ENCODE measurements at regions not wholly inside any gene's neighbourhood (a gene's known extent, or its start where the extent isn't known, plus 50 kb on each side); places are given as distances from the start of the nearest gene placed in this dataset.

DNA sequence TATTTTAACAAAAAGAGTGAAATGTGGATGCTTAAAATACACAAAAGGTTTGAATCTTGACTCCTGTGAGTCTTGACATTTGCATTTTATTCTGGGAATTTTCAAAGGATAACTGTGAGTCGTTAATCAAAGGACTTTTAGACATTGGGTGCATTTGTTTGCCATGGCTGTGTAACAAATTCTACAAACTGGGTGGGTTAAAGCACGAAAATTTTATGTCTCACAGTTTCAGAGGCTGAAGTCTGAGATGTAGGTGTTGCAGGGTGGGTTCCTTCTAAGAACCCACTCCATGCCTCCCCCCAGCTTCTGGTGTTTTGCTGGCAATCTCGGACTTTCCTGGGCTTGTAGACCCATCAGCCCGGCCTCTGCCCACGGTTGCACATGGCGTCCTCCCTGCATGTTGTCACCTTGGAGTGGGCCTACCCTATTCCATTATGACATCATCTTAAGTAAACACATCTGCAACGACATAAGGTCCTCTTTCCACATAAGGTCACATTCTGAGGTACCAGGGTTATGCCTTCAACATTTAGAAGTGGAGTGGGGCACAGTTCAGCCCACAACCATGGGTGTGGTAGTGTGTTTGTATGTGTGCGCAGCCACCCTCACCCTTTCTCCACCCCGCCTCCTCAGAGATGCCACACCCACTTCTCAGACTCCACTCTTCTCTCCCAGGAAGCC lies 113.1 kb downstream of the FOXA2 start:
- Histone ChIP-seq H3K27ac (ENCODE audit: low read depth, low read length) (no peak overlapping the region), H3K4me1 (ENCODE audit: control insufficient read depth, insufficient read depth, low read length) (no peaks in the 10 kb centered on the region), H3K27me3 (ENCODE audit: control insufficient read depth, insufficient read depth, low read length) (no peaks in the 10 kb centered on the region), H3K9me3 (ENCODE audit: control insufficient read depth, insufficient read depth, low read length) (no peaks in the 10 kb centered on the region), H3K36me3 (ENCODE audit: control insufficient read depth, insufficient read depth, low read length) (no peaks in the 10 kb centered on the region), H3K4me3 (ENCODE audit: low read depth, low read length) (no peak overlapping the region)
- 87% methylated on average over 6 of the region's 9 CpGs for WGBS (ENCODE audit: insufficient coverage)
- no peak for DNase-seq (ENCODE audit: low read depth in 4 of 6, low spot score in 6 of 6)

DNA sequence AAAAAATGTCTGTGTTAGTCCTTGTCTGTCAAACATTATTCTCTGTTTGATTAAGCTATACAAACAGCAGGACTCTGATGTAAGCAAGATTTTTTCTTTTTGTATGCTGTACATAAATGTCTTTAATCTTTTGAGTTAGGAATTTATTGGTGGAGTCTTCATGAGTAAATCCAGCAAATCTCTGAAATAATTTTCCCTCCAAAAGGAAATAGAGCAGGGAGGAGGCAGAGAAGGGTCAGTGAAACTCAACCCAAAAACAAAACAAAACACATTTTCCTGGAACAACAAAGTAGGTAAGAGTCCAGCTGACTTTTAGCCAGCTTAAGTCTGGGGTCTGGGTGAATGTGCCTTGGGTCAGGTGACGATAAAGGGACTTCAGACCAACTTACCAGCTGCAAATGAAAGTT lies 113.7 kb downstream of the FOXA2 start:
- Histone ChIP-seq H3K27ac (ENCODE audit: low read depth, low read length) (no peak overlapping the region), H3K4me1 (ENCODE audit: control insufficient read depth, insufficient read depth, low read length) (no peaks in the 10 kb centered on the region), H3K36me3 (ENCODE audit: control insufficient read depth, insufficient read depth, low read length) (no peaks in the 10 kb centered on the region), H3K4me3 (ENCODE audit: low read depth, low read length) (no peak overlapping the region), H3K9me3 (ENCODE audit: control insufficient read depth, insufficient read depth, low read length) (no peaks in the 10 kb centered on the region), H3K27me3 (ENCODE audit: control insufficient read depth, insufficient read depth, low read length) (no peaks in the 10 kb centered on the region)
- no CpG with 5 or more reads among the region's 1 CpG for WGBS (ENCODE audit: insufficient coverage)
- DNase-seq (ENCODE audit: low read depth in 4 of 6, low spot score in 6 of 6), result no peak

DNA sequence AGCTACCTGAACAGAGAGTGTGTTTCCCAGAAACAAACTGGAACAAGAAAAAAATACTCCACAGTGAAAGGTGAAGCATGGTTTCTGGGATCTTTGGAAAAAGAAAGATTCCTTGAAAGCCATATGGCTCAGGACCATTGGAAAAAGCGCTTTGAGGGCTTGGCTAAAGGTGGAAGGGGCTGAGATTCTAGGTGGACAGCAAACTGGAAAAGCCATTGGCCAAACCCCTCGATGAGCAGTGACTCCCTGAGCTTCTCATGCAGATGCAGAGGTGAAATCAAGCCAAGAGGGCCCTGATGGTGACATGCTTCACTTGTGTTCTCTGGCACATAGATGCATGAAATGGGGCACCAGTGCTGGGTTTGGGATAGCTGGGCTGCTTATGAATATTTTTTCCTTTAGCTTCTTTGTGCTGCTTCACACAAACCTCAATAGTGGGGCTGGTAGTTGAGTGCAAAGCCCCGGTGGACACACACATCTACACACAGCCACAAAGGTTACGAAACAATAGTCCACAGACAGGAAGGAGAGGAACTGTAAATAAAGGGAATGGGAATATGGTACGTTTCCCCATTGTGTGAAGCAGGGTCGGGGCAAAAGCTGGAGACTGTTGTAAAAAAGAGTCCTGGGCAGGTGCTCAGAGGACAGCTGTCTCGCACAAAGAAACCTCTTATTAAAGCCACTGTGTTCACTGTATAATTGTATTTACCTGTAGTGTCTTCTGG lies 117.8 kb downstream of the FOXA2 start:
- Histone ChIP-seq H3K4me3 (ENCODE audit: low read depth, low read length) (no peak overlapping the region), H3K4me1 (ENCODE audit: control insufficient read depth, insufficient read depth, low read length) (no peaks in the 10 kb centered on the region), H3K27me3 (ENCODE audit: control insufficient read depth, insufficient read depth, low read length) (no peaks in the 10 kb centered on the region), H3K27ac (ENCODE audit: low read depth, low read length) (no peak overlapping the region), H3K36me3 (ENCODE audit: control insufficient read depth, insufficient read depth, low read length) (no peaks in the 10 kb centered on the region), H3K9me3 (ENCODE audit: control insufficient read depth, insufficient read depth, low read length) (no peaks in the 10 kb centered on the region)
- WGBS (ENCODE audit: insufficient coverage), result 68% methylated on average over 5 of the region's 7 CpGs
- DNase-seq (ENCODE audit: low read depth in 4 of 6, low spot score in 6 of 6), result no peak

DNA sequence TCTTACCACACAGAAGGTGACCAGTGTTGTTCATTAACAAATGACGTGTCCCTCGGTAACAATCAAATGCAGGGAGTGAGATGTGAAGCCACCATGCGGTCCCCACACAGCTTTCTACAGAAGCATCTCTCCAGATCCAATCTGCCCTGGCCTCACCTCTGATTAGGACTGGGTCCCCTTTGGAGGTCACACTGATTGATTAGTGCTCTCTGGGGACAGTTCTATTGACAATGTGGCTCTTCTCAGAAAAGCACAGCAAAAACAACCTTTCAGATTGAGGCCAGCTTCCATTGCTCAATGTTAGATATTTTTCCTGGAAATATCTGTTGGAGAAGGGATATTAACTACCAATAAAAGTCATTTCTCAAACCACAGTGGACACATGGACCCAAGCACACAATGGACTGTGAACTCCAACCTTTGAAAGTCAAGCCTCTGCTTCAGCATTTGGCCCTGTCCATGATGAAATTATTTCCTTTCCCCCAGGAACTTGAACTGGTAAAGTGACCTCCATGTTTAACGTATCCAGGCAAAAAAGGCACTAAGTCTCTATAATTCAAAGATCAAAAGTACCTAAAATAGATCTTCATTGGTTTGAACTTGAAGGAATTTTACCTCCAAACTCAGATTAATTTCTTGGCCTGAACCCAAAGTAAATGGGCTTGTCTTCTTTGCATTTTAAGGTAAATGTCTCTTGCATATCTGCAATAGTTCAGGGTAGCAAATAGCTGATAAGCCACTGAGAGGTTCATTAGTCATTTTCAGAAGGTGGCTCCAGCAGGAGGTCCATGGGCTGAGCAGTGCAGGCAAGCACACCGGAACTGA lies 118.5 kb downstream of the FOXA2 start:
- no peak for DNase-seq (ENCODE audit: low read depth in 4 of 6, low spot score in 6 of 6)
- Histone ChIP-seq H3K27ac (ENCODE audit: low read depth, low read length) (no peak overlapping the region), H3K4me1 (ENCODE audit: control insufficient read depth, insufficient read depth, low read length) (no peaks in the 10 kb centered on the region), H3K9me3 (ENCODE audit: control insufficient read depth, insufficient read depth, low read length) (no peaks in the 10 kb centered on the region), H3K36me3 (ENCODE audit: control insufficient read depth, insufficient read depth, low read length) (no peaks in the 10 kb centered on the region), H3K4me3 (ENCODE audit: low read depth, low read length) (no peak overlapping the region), H3K27me3 (ENCODE audit: control insufficient read depth, insufficient read depth, low read length) (no peaks in the 10 kb centered on the region)
- 91% methylated on average over 4 of the region's 5 CpGs for WGBS (ENCODE audit: insufficient coverage)

DNA sequence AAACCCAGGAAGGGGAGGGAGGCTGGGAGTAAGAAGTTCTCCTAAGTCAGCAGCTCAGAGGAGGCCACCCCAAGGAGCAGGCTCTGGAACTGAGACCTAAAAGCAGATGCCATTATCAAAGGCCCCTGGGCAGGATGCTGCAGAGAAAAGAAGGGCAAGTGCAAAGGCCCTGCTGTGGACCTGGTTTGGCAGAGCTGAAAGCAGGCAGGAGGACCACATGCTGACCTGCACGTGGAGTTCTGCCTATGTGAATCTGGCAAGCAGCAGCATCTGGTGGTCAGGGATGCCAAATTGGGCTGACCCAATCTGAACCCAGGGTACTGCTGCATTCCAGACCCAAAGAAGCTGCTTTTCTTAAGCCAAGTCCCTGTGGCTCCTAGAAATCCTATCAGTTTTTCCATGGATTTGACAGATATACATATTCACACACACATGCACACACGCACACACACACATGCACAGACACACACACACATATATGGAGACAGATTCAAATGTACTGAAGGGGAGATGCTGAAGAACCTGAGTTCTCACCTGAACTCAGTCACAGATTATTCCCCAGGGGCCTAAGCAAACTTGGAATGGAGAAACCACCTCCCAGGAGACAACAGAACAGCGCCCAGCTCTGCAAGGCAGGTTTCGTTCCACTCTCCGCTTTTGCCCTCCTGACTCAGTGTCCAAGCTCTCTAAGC lies 119.9 kb downstream of the FOXA2 start:
- Histone ChIP-seq H3K4me1 (ENCODE audit: control insufficient read depth, insufficient read depth, low read length) (no peaks in the 10 kb centered on the region), H3K27ac (ENCODE audit: low read depth, low read length) (no peak overlapping the region), H3K36me3 (ENCODE audit: control insufficient read depth, insufficient read depth, low read length) (no peaks in the 10 kb centered on the region), H3K27me3 (ENCODE audit: control insufficient read depth, insufficient read depth, low read length) (no peaks in the 10 kb centered on the region), H3K4me3 (ENCODE audit: low read depth, low read length) (no peak overlapping the region), H3K9me3 (ENCODE audit: control insufficient read depth, insufficient read depth, low read length) (no peaks in the 10 kb centered on the region)
- no peak for DNase-seq (ENCODE audit: low read depth in 4 of 6, low spot score in 6 of 6)
- 83% methylated on average over 5 of the region's 5 CpGs for WGBS (ENCODE audit: insufficient coverage)

DNA sequence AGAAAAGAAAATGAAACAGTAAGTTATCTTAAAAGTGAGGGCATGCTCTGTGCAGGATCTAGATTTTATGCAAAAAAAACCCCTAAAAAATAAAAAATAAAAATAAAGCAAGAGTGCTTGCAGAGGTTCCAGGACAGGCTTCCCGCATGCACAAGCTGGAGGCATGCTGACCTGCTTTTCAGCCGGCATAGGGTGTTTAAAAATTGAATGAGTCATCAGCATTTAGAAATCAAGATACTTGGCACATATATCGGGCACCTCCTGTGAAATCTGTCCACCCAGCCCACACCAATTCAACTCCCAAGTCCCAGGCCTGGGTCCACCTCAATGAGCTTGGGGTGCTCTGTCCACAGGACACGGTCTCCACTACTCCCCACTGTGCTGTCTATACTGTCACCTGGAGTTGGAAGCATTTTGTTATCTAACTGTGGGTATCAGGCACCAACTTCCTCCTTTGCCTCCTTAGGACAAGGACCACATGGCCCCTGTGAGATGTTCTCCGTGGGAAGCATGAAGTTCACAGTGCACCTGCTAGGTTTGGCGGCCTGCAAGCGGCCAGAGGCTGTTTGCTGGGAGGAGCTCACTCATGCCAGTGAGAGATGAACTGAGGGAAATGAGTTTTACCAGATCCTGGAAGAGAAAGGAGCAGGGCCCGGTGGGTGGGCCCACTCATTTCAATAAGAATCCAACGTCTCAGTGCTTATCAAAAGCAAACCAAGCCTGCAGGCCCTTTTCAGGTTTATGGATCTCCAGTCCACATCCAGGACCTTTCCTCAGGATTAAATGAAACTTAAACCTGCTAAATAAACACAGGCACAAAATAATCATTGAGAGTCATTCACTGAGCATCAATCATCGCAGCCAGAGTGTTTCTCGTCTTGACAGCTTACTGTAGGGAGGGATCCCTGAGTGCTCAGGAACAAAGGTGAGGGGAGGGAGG lies 121.1 kb downstream of the FOXA2 start:
- Histone ChIP-seq H3K4me1 (ENCODE audit: control insufficient read depth, insufficient read depth, low read length) (no peaks in the 10 kb centered on the region), H3K36me3 (ENCODE audit: control insufficient read depth, insufficient read depth, low read length) (no peaks in the 10 kb centered on the region), H3K27me3 (ENCODE audit: control insufficient read depth, insufficient read depth, low read length) (no peaks in the 10 kb centered on the region), H3K4me3 (ENCODE audit: low read depth, low read length) (no peak overlapping the region), H3K27ac (ENCODE audit: low read depth, low read length) (no peak overlapping the region), H3K9me3 (ENCODE audit: control insufficient read depth, insufficient read depth, low read length) (no peaks in the 10 kb centered on the region)
- WGBS (ENCODE audit: insufficient coverage), result 63% methylated on average over 9 of the region's 11 CpGs
- no peak for DNase-seq (ENCODE audit: low read depth in 4 of 6, low spot score in 6 of 6)

DNA sequence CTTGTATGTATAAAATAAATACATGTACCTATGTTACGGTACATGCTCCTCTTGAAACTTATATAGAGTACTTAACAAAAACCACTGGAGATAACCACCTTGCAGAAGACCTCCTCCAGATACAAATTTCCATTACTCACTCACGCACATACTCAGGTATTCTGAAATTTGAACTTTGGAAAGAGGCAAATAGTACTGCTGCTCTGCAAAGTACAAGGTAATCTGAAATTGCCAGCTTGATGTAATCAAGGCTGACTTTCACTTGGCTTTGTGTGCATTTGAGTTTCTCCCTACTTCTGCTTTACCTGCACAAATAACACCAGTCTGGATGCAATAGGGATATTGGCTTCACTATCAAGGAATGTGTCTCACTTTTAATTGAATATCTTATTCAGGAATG lies 123.6 kb downstream of the FOXA2 start:
- H3K36me3 ChIP-seq (ENCODE audit: control insufficient read depth, insufficient read depth, low read length), result no peaks in the 10 kb centered on the region
- H3K27ac ChIP-seq (ENCODE audit: low read depth, low read length), result no peak overlapping the region
- DNase-seq (ENCODE audit: low read depth in 4 of 6, low spot score in 6 of 6), result no peak
- H3K27me3 ChIP-seq (ENCODE audit: control insufficient read depth, insufficient read depth, low read length), result no peaks in the 10 kb centered on the region
- no peak overlapping the region for H3K4me3 ChIP-seq (ENCODE audit: low read depth, low read length)
- no peaks in the 10 kb centered on the region for H3K9me3 ChIP-seq (ENCODE audit: control insufficient read depth, insufficient read depth, low read length)
- WGBS (ENCODE audit: insufficient coverage), result no CpG with 5 or more reads among the region's 2 CpGs
- H3K4me1 ChIP-seq (ENCODE audit: control insufficient read depth, insufficient read depth, low read length), result no peaks in the 10 kb centered on the region

DNA sequence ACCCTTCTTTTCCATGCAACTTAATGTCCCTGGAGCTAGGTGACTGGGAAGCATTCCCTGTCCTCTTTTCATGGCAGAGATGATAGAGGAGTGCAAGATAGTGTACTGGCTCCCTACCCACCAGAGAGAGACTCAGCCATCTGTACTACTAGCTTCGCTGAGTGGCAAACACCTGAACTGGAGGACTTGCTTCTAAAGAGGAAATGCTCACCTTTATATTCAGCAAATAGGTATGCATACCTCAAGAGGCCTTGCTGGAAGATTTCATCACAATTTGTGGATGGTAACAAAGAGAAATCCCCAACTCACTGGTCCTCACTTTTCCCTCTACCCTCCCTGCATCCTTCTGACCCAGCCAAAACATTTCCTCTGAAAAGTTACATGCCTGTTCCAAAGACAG lies 124.1 kb downstream of the FOXA2 start:
- Histone ChIP-seq H3K27ac (ENCODE audit: low read depth, low read length) (no peak overlapping the region), H3K27me3 (ENCODE audit: control insufficient read depth, insufficient read depth, low read length) (no peaks in the 10 kb centered on the region), H3K4me1 (ENCODE audit: control insufficient read depth, insufficient read depth, low read length) (no peaks in the 10 kb centered on the region), H3K9me3 (ENCODE audit: control insufficient read depth, insufficient read depth, low read length) (no peaks in the 10 kb centered on the region), H3K4me3 (ENCODE audit: low read depth, low read length) (no peak overlapping the region), H3K36me3 (ENCODE audit: control insufficient read depth, insufficient read depth, low read length) (no peaks in the 10 kb centered on the region)
- WGBS (ENCODE audit: insufficient coverage), result no CpG with 5 or more reads among the region's 1 CpG
- DNase-seq (ENCODE audit: low read depth in 4 of 6, low spot score in 6 of 6), result no peak

DNA sequence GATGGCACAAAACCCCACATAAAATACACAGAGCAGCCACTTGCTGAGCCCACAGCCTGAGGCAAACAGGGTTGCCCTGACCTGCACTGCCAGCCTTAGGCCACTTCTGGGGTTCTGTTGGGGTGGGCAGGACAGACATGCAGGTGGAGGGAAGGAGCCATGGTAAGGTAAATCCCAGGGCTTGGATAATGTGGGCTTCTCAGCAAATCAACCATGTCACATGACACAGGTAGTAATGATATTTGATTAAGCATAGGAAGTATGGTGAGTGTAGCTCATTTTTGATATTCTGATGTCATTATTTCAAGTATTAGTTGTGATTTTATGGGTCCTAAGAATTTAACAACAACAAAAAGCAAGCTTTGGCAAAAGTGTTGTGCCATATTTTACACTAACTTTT lies 124.6 kb downstream of the FOXA2 start:
- Histone ChIP-seq H3K4me1 (ENCODE audit: control insufficient read depth, insufficient read depth, low read length) (no peaks in the 10 kb centered on the region), H3K9me3 (ENCODE audit: control insufficient read depth, insufficient read depth, low read length) (no peaks in the 10 kb centered on the region), H3K27me3 (ENCODE audit: control insufficient read depth, insufficient read depth, low read length) (no peaks in the 10 kb centered on the region), H3K36me3 (ENCODE audit: control insufficient read depth, insufficient read depth, low read length) (no peaks in the 10 kb centered on the region), H3K4me3 (ENCODE audit: low read depth, low read length) (no peak overlapping the region), H3K27ac (ENCODE audit: low read depth, low read length) (no peak overlapping the region)
- no peak for DNase-seq (ENCODE audit: low read depth in 4 of 6, low spot score in 6 of 6)

Measured in spinal cord (tissue), 9 donors.